Lower leg skin (tissue), 3 donors: ENCODE measurements at regions not wholly inside any gene's neighbourhood (a gene's known extent, or its start where the extent isn't known, plus 50 kb on each side); places are given as distances from the start of the nearest gene placed in this dataset.

Source experiments
- CTCF ChIP-seq, 3 donors: fragments of 450-650 bp; IDR thresholded peaks; one replicate each; pipeline ENCODE4 v1.5.1; 2016; ENCODE audit warnings: antibody characterized with exemption in 3 of 3, mild to moderate bottlenecking in 3 of 3, moderate library complexity in 2 of 3
- POLR2A ChIP-seq, 2 donors: fragments of 450-650 bp; IDR thresholded peaks; one replicate each; pipeline ENCODE4 v1.6.1; 2016 to 2017; ENCODE audit warnings: antibody characterized with exemption in 2 of 2, mild to moderate bottlenecking in 1 of 2, moderate library complexity in 1 of 2

GRCh38 chr11:80700386-80700785 lies 1259.6 kb upstream of the TENM4 start:
- TF ChIP-seq CTCF (IDR thresholded peaks at IDR 0.05) (no peak), POLR2A (IDR thresholded peaks at IDR 0.05) (no peak)
